Thoracic aorta (tissue), 2 donors: ENCODE measurements at regions not wholly inside any gene's neighbourhood (a gene's known extent, or its start where the extent isn't known, plus 50 kb on each side); places are given as distances from the start of the nearest gene placed in this dataset.

Experiments used
- ATAC-seq: fragments of 150-250 bp; one replicate; pipeline ENCODE4 v1.8.0; 2017; ENCODE audit warnings: low read depth; ENCODE audit not compliant: insufficient number of reproducible peaks, low FRiP score
- DNase-seq: peaks from one replicate; pipeline ENCODE4 v3.0.0-alpha.2; 2020; ENCODE audit warnings: low spot score
- H3K27ac ChIP-seq, 2 donors: fragments of 200-600 bp; sonication (generic); 1 replicate in 1 of 2; 2 replicates in 1 of 2; pipeline ENCODE4 v1.5.1; 2016; ENCODE audit warnings: mild to moderate bottlenecking in 2 of 2, moderate library complexity in 2 of 2
- H3K27me3 ChIP-seq: fragments of 200-600 bp; sonication (generic); replicated peaks from 2 replicates; pipeline ENCODE4 v1.6.0; 2016; ENCODE audit warnings: mild to moderate bottlenecking; ENCODE audit not compliant: insufficient read depth
- H3K36me3 ChIP-seq: fragments of 200-600 bp; sonication (generic); one replicate; pipeline ENCODE4 v1.5.1; 2016
- H3K4me1 ChIP-seq, 2 donors: fragments of 200-600 bp; sonication (generic); 1 replicate in 1 of 2; 2 replicates in 1 of 2; pipeline versions ENCODE4 v1.5.1 to v1.6.0; 2016; ENCODE audit warnings: low read depth in 2 of 2, mild to moderate bottlenecking in 1 of 2; ENCODE audit not compliant: control insufficient read depth in 1 of 2
- H3K4me3 ChIP-seq: fragments of 200-600 bp; sonication (generic); 2 replicates; pipeline ENCODE4 v1.5.1; 2016; ENCODE audit warnings: mild to moderate bottlenecking
- H3K9me3 ChIP-seq: fragments of 200-600 bp; sonication (generic); 2 replicates; pipeline ENCODE4 v1.5.1; 2016
- CTCF ChIP-seq: fragments of 200-600 bp; sonication (generic); IDR thresholded peaks from one replicate; pipeline ENCODE4 v1.5.1; 2019; ENCODE audit warnings: antibody characterized with exemption

- H3K36me3 ChIP-seq: no peaks in the 10 kb centered on the region
- no peak overlapping the region for H3K4me3 ChIP-seq
- DNase-seq (no peak), ATAC-seq (peak; percentile 32)
- no peak overlapping the region for H3K27ac ChIP-seq
- no peaks in the 10 kb centered on the region for H3K9me3 ChIP-seq
- H3K27me3 ChIP-seq: no peaks in the 10 kb centered on the region
- peaks cover 0 to 6% of the 10 kb centered on the region in 2 donors for H3K4me1 ChIP-seq
- TF ChIP-seq CTCF: no peak
Measured at GRCh38 chr13:80040196-80040980, 300.5 kb downstream of the SPRY2 start.

- H3K4me3 ChIP-seq: no peak overlapping the region
- TF ChIP-seq CTCF: no peak
- DNase-seq (no peak), ATAC-seq (no peak)
- H3K4me1 ChIP-seq: peaks cover 0 to 6% of the 10 kb centered on the region in 2 donors
- H3K27me3 ChIP-seq: no peaks in the 10 kb centered on the region
- H3K9me3 ChIP-seq: no peaks in the 10 kb centered on the region
- H3K36me3 ChIP-seq: no peaks in the 10 kb centered on the region
- no peak overlapping the region for H3K27ac ChIP-seq
Measured at GRCh38 chr13:80039000-80039399, 301.9 kb downstream of the SPRY2 start.

GRCh38 chr13:80038371-80038770 is 302.6 kb downstream of the SPRY2 start:
- DNase-seq (no peak), ATAC-seq (no peak)
- no peak overlapping the region for H3K4me3 ChIP-seq
- H3K27ac ChIP-seq: no peak overlapping the region
- peaks cover 0 to 6% of the 10 kb centered on the region in 2 donors for H3K4me1 ChIP-seq
- no peaks in the 10 kb centered on the region for H3K9me3 ChIP-seq
- H3K36me3 ChIP-seq: no peaks in the 10 kb centered on the region
- no peak for TF ChIP-seq CTCF
- no peaks in the 10 kb centered on the region for H3K27me3 ChIP-seq

GRCh38 chr13:80037505-80037888 is 303.4 kb downstream of the SPRY2 start:
- H3K27ac ChIP-seq: no peak overlapping the region
- peak; percentile 34 for ATAC-seq
- H3K4me3 ChIP-seq: no peak overlapping the region
- no peaks in the 10 kb centered on the region for H3K9me3 ChIP-seq
- no peak for DNase-seq
- no peaks in the 10 kb centered on the region for H3K36me3 ChIP-seq
- H3K27me3 ChIP-seq: no peaks in the 10 kb centered on the region
- TF ChIP-seq CTCF: no peak
- peaks cover 0 to 6% of the 10 kb centered on the region in 2 donors for H3K4me1 ChIP-seq

GRCh38 chr13:80036845-80037504 is 304.0 kb downstream of the SPRY2 start:
- no peak for TF ChIP-seq CTCF
- Histone ChIP-seq H3K4me3 (no peak overlapping the region), H3K27me3 (no peaks in the 10 kb centered on the region), H3K9me3 (no peaks in the 10 kb centered on the region), H3K4me1 (peaks cover 0 to 6% of the 10 kb centered on the region in 2 donors), H3K36me3 (no peaks in the 10 kb centered on the region), H3K27ac (no peak overlapping the region)
- no peak for DNase-seq
- ATAC-seq: no peak
